Mammary epithelial cell (primary cell): ENCODE measurements at regions not wholly inside any gene's neighbourhood (a gene's known extent, or its start where the extent isn't known, plus 50 kb on each side); places are given as distances from the start of the nearest gene placed in this dataset.

Experiments
- CTCF ChIP-seq, 2 donors: IDR thresholded peaks in 1 of 2; conservative IDR thresholded peaks in 1 of 2; 2 replicates each; pipeline ENCODE4 v1.5.1; 2011 to 2012; ENCODE audit warnings: inconsistent platforms in 2 of 2, low read length in 2 of 2, mild to moderate bottlenecking in 2 of 2, control low read depth in 1 of 2, low read depth in 1 of 2; ENCODE audit not compliant: insufficient read depth in 1 of 2; ENCODE audit errors: extremely low read depth in 1 of 2
- EZH2 ChIP-seq: IDR thresholded peaks from 2 replicates; pipeline ENCODE4 v1.6.1; 2012; ENCODE audit warnings: low read length, inconsistent platforms, borderline replicate concordance

DNA sequence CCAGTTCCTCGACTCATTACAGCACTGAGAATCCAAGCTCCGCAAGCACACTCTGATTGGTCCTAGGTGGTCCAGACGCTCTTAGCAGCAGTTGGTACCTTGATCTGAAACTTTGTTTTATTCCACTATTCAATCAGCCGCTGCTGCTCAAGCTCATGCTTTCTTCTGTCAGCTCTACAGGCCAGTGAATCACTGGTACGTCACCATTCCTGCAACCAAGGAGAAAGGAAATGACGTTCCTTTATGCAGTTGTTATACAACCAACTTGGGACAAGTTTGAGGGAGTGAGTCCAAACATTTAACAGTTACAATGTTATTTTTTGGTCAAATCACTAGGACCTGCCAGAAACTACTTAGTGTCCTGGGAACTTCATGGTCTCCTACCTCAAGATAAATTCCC lies 398.8 kb upstream of the TMEFF2 start:
- TF ChIP-seq EZH2 (no peak), CTCF (conservative IDR thresholded peaks at IDR 0.05 in 1 of 2, IDR thresholded peaks at IDR 0.05 in 1 of 2; ENCODE audit: extremely low read depth in 1 of 2, insufficient read depth in 1 of 2, low read depth in 1 of 2, low read length in 2 of 2) (no peak)
